GM21381 (cell line): ENCODE measurements at regions not wholly inside any gene's neighbourhood (a gene's known extent, or its start where the extent isn't known, plus 50 kb on each side); places are given as distances from the start of the nearest gene placed in this dataset.

ENCODE experiments used
- ATAC-seq: cut with Tn5 transposase; IDR thresholded peaks from one replicate; pipeline ENCODE4 v1.9.1; 2021; ENCODE audit warnings: mild to moderate bottlenecking, moderate library complexity; ENCODE audit not compliant: unreplicated experiment

DNA sequence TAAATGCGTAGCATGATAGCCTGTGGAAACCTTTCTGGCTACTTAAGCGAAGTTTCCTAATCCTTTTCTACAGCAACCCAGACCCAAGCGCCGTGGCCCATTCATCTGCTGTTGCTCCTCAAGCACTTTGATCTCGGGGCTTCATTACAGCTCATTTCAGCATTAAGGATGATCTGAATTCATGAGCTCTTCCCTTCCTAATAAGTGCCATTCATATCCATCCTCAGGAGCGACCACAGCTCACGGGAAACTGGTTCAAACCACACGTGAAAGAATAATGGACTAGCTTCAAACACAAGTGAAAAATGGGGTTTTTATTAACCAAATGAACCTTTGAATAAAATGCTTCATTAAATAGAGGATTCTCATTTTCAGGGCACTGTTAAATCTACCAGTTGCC, 202.6 kb upstream of the LEF1 start:
- no peak for ATAC-seq

- no peak for ATAC-seq
Measured at GRCh38 chr4:108370291-108371141, 201.8 kb upstream of the LEF1 start.

GRCh38 chr4:108369035-108369655, 200.4 kb upstream of the LEF1 start:
- ATAC-seq: no peak

GRCh38 chr4:108367751-108368150, 199.0 kb upstream of the LEF1 start:
- ATAC-seq: no peak

DNA sequence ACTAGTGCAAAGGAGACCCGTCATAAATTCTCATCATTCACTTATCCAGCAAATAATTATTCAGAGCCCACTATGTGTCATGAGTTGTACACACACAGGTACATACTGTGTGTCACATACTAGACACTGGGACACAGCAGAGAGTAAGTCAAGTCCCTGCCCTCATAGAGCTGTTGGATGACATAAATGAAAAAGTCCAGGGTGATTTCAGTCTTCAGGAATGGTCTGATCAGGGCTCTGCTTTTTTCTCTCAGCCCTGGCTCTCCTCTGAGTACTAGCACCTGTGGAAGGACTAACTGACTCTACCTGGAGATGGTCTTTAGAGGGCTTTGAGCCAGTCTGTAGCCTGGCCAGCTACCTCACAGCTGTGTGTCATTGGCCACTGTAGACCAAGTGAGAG, 198.0 kb upstream of the LEF1 start:
- ATAC-seq: no peak

GRCh38 chr4:108365551-108365950, 196.8 kb upstream of the LEF1 start:
- ATAC-seq: no peak

DNA sequence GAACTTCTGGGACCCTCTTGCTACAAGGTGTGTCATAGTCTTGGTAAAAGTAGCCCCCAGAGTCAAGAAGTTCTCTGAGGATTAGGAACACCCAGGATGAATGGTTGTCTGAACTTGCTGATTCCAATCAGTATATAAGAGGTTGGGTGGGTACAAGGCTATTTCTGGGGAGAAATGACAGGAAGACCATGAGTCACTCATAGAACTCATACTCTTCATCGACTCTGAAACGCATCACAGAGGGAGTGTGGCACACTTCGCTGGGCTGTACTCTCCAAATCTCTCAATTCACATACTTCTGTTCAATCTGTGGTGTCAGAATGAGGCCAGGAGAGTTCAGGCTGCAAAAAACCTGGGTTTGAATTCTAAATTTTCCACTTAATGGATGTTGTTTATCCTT, 193.2 kb upstream of the LEF1 start:
- no peak for ATAC-seq

GRCh38 chr4:108361446-108361820, 192.7 kb upstream of the LEF1 start:
- no peak for ATAC-seq

DNA sequence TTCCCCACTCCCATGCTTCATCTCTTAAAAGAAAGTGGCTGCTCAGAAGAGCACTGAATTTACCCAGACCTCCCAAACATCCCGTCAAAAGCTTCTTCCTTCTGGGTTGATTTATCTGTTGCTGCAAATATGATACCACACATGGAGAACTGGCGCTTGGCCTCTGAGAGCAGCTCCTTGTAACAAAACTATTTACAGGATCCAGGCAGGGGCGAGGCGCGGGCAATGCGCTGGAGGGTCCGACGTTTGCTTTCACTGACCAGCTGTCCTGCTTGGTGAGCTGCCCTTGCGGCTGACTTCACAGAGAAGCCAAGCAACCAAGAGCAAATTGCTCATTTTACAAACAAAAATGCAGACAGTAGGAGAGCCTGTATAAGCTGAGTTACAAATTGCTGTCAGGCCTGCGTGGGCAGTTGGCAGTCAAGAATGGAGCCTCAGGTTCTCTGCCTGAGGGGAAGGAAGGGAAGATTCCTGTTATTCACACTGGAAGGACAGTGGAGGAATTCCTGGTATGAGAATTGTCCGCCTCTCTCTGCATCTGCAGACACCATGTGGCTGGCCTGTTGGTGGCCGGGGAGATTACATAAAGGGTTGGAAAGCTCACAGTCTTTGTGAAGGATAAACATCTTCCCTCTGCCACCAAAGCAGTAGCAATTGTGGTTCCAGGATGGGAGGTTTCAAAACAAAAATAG, 192.2 kb upstream of the LEF1 start:
- no peak for ATAC-seq

DNA sequence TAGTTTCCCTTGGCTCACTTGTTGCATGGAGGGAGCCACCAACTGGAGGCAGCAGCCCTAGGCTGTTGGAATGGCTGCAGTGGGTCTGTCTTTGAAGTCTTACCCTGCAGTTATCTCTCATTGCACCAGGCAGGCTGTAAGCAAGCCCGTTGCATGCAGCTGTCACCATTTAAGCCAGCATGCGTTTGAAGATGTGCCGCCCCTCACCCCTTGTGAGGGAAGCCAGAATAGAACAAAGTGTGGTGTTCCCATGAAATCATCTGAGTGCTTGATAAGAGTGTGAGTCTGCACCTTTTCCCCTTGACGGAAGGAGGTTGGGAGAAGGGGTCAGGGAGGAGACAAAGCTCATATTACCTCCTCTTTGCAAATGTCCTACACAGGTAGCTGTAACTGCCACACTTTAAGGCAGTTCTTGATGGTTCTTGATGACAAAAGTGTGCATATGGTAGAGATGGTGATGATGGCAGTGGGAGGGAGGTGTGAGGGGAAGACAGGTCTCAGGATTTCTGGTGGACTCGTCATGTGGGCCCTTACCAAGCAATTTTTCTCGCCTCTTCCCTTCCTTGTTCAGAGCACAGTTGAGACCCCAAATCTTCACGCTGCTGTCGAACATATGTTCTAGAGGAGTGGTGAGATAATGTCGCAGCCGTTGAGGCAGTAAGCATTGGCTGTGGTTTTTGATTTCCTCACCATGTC, 191.4 kb upstream of the LEF1 start:
- ATAC-seq: no peak

- no peak for ATAC-seq
Measured at GRCh38 chr4:108359130-108359985, 190.6 kb upstream of the LEF1 start.

- ATAC-seq: no peak
Measured at GRCh38 chr4:108355902-108356535, 187.3 kb upstream of the LEF1 start.

- no peak for ATAC-seq
Measured at GRCh38 chr4:108355186-108355901, 186.6 kb upstream of the LEF1 start.

GRCh38 chr4:108352664-108353308, 184.1 kb upstream of the LEF1 start:
- no peak for ATAC-seq

GRCh38 chr4:108351791-108352190, 183.1 kb upstream of the LEF1 start:
- ATAC-seq: no peak

- ATAC-seq: no peak
Measured at GRCh38 chr4:108350332-108350731, 181.6 kb upstream of the LEF1 start.

DNA sequence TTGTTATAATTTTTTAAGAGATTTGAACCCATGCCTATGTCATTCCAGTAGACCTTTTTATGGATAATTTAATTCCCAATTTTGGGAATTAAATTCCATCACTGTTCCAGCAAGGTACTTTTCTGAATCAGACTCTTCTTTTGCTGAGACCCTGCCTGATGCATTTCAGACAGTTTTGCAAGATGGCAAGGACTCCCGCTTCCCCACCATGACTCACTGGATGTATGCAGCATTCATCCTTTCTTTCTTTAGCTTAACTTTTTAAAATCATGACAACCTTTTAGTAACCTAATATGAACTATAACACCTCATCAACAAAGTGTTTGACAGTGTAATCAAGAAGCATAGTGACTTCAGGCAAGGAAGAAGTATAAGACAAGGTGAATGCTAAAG, 178.1 kb upstream of the LEF1 start:
- no peak for ATAC-seq

DNA sequence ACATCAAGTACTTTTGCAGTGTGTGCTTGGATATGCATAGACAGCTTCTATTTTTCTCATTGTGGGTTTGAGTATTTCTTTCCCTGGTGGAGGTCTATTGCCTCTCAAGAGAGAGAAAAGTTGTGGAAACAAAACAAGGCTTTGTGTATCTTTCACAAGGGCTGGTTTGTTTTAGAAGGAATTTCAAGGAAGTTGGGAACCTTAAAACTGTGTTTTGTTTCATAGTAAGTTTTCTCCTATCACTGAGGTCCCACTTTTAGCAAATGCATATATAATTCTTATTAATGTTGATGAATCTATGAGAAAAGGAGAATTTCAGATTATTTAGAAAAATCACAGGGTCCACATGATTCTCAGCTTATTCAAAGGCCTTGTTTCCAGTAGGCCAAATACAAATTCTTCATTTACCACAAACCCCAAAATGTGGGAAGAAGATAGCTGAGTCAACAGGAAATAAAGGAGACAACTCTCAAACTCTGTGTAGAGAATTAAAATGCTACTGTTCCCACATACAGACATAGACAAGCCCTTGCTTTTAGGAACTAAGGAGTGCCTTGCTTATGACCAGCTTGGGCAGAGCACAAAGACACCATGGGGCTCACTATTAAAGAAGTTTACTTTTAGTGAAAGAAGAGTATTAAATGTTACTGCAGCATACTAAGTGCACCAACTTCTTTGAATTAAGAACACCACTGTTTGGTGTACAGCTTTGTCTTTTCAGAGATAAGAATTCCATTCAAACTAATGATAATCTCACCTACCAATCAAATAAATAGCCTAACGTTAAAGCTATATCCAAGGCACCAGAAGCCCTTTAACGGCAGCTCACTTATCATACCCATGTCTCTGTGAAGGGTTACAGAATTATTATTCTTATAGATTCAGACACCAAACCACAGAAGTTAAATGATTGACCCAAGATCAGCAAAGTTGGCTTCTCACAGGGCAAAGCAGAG, 177.4 kb upstream of the LEF1 start:
- no peak for ATAC-seq
